ENCODE measurements at regions not wholly inside any gene's neighbourhood (a gene's known extent, or its start where the extent isn't known, plus 50 kb on each side); places are given as distances from the start of the nearest gene placed in this dataset.
A peak's percentile ranks its signal among the peaks of the same experiment; 100 is the strongest.

- Histone ChIP-seq H3K4me3 (no peak overlapping the region), H3K27me3 (no peaks in the 10 kb centered on the region), H3K36me3 (no peaks in the 10 kb centered on the region), H3K27ac (no peak overlapping the region), H3K4me1 (no peaks in the 10 kb centered on the region), H3K9me3 (no peaks in the 10 kb centered on the region)
- DNase-seq, result no peak
- no peak for TF ChIP-seq POLR2A (IDR thresholded peaks at IDR 0.05)
- no peak for TF ChIP-seq CTCF (IDR thresholded peaks at IDR 0.05)
- no peak for ATAC-seq
- intact Hi-C loops (cut with DNase I), result no loop called here
Measured at GRCh38 chr2:217108086-217108485, 248.2 kb upstream of the TNP1 start.

- no peak for TF ChIP-seq CTCF (IDR thresholded peaks at IDR 0.05)
- no peak for TF ChIP-seq POLR2A (IDR thresholded peaks at IDR 0.05)
- H3K27me3 ChIP-seq, result no peaks in the 10 kb centered on the region
- intact Hi-C loops (cut with DNase I), result no loop called here
- no peaks in the 10 kb centered on the region for H3K4me1 ChIP-seq
- H3K36me3 ChIP-seq, result no peaks in the 10 kb centered on the region
- H3K9me3 ChIP-seq, result no peaks in the 10 kb centered on the region
- WGBS (ENCODE audit: insufficient coverage, low coverage, low lambda C conversion rate, missing lambda C conversion rate), result 43% methylated on average over 1 of the region's 1 CpG
- no peak overlapping the region for H3K27ac ChIP-seq
- ATAC-seq (no peak), DNase-seq (no peak)
- no peak overlapping the region for H3K4me3 ChIP-seq
Measured at GRCh38 chr2:217107480-217107879, 247.6 kb upstream of the TNP1 start.

GRCh38 chr2:217106650-217107014 is 246.8 kb upstream of the TNP1 start:
- DNase-seq, result no peak
- H3K4me1 ChIP-seq, result no peaks in the 10 kb centered on the region
- no peaks in the 10 kb centered on the region for H3K27me3 ChIP-seq
- whole genome bisulfite sequencing (ENCODE audit: insufficient coverage, low coverage, low lambda C conversion rate, missing lambda C conversion rate), result 79% methylated on average over 3 of the region's 3 CpGs
- TF ChIP-seq POLR2A (IDR thresholded peaks at IDR 0.05) (no peak), CTCF (IDR thresholded peaks at IDR 0.05) (peak in 3 of 4 donors; percentile 29 to 36 (median 35))
- H3K4me3 ChIP-seq, result no peak overlapping the region
- H3K9me3 ChIP-seq, result no peaks in the 10 kb centered on the region
- H3K27ac ChIP-seq, result no peak overlapping the region
- ATAC-seq, result no peak
- intact Hi-C loops (cut with DNase I), result no loop called here
- H3K36me3 ChIP-seq, result no peaks in the 10 kb centered on the region

- Histone ChIP-seq H3K4me1 (no peaks in the 10 kb centered on the region), H3K36me3 (no peaks in the 10 kb centered on the region), H3K9me3 (no peaks in the 10 kb centered on the region), H3K27ac (no peak overlapping the region), H3K4me3 (no peak overlapping the region), H3K27me3 (no peaks in the 10 kb centered on the region)
- intact Hi-C loops (cut with DNase I), result no loop called here
- 75% methylated on average over 4 of the region's 5 CpGs for WGBS (ENCODE audit: insufficient coverage, low coverage, low lambda C conversion rate, missing lambda C conversion rate)
- DNase-seq, result no peak
- TF ChIP-seq CTCF (IDR thresholded peaks at IDR 0.05) (no peak), POLR2A (IDR thresholded peaks at IDR 0.05) (no peak)
- ATAC-seq, result no peak
Measured at GRCh38 chr2:217105733-217106649, 246.1 kb upstream of the TNP1 start.
